Esophagus squamous epithelium (tissue), 5 donors: ENCODE measurements at regions not wholly inside any gene's neighbourhood (a gene's known extent, or its start where the extent isn't known, plus 50 kb on each side); places are given as distances from the start of the nearest gene placed in this dataset.

Experiments
- DNase-seq: peaks from one replicate; lab custom pipeline; 2025; lab: John Stamatoyannopoulos, UW
- H3K27ac ChIP-seq, 4 donors: fragments of 200-600 bp; sonication (generic); one replicate each; pipeline ENCODE4 v1.5.1; 2016 to 2019; ENCODE audit warnings: mild to moderate bottlenecking in 1 of 4
- H3K27me3 ChIP-seq, 4 donors: fragments of 200-600 bp; sonication (generic); 1 replicate in 3 of 4; 2 replicates in 1 of 4; pipeline versions ENCODE4 v1.5.1 to v1.6.0; 2017 to 2021; ENCODE audit warnings: antibody characterized with exemption in 1 of 4
- H3K36me3 ChIP-seq, 3 donors: fragments of 200-600 bp; sonication (generic); one replicate each; pipeline ENCODE4 v1.5.1; 2016 to 2019
- H3K4me1 ChIP-seq, 3 donors: fragments of 200-600 bp; sonication (generic); one replicate each; pipeline ENCODE4 v1.5.1; 2017 to 2019
- H3K4me3 ChIP-seq, 4 donors: fragments of 200-600 bp; sonication (generic); 1 replicate in 3 of 4; 2 replicates in 1 of 4; pipeline ENCODE4 v1.5.1; 2016 to 2019; ENCODE audit warnings: mild to moderate bottlenecking in 2 of 4, moderate library complexity in 1 of 4
- H3K9me3 ChIP-seq, 3 donors: fragments of 200-600 bp; sonication (generic); one replicate each; pipeline ENCODE4 v1.5.1; 2016 to 2019
- POLR2A ChIP-seq, 4 donors: fragments of 450-650 bp; IDR thresholded peaks; one replicate each; pipeline ENCODE4 v1.6.1; 2017; ENCODE audit warnings: antibody characterized with exemption in 4 of 4, mild to moderate bottlenecking in 4 of 4, moderate library complexity in 3 of 4
- WGBS, 2 donors: methylation state at CpG; one replicate each; pipeline ENCODE4 v1.1.5; 2018; 5-methylcytosine and 5-hydroxymethylcytosine counted together
- intact Hi-C: fragments of 100-400 bp; cut with DNase I; formaldehyde crosslinking; loops from one replicate; pipeline ENCODE4 v1.15.0; 2022
- TF ChIP-seq, protein P1 (sequence below), 6 experiments: fragments of 450-650 bp in 4 of 6; fragments of 200-600 bp in 2 of 6; sonication (generic) in 2 of 6; IDR thresholded peaks; one replicate each; pipeline ENCODE4 v1.5.1; 2016 to 2019; ENCODE audit warnings: antibody characterized with exemption in 6 of 6, mild to moderate bottlenecking in 4 of 6, moderate library complexity in 4 of 6
- donor health status: DM: yes; HTN: yes; CAD: no.

DNA sequence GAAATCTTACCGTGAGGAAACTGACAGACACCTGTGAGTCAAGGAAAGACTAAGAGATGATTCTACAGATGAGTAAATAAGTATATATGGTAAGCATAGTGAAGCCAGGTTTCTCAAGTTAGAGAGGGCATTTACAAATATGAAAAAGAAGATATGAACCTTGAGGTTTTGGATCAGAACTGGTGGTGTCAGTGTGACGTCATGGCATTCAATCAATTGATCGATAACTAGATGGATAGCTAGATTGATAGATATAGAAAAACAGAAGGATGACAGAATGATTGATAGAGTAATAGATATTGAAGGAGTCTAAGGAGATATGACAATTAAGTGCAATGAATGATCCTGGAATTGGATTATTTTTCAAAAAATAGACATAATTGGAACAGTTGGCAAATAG is 350.2 kb upstream of the MC4R start:
- TF ChIP-seq, protein P1, sequence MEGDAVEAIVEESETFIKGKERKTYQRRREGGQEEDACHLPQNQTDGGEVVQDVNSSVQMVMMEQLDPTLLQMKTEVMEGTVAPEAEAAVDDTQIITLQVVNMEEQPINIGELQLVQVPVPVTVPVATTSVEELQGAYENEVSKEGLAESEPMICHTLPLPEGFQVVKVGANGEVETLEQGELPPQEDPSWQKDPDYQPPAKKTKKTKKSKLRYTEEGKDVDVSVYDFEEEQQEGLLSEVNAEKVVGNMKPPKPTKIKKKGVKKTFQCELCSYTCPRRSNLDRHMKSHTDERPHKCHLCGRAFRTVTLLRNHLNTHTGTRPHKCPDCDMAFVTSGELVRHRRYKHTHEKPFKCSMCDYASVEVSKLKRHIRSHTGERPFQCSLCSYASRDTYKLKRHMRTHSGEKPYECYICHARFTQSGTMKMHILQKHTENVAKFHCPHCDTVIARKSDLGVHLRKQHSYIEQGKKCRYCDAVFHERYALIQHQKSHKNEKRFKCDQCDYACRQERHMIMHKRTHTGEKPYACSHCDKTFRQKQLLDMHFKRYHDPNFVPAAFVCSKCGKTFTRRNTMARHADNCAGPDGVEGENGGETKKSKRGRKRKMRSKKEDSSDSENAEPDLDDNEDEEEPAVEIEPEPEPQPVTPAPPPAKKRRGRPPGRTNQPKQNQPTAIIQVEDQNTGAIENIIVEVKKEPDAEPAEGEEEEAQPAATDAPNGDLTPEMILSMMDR (IDR thresholded peaks at IDR 0.05), result no peak
- TF ChIP-seq POLR2A (IDR thresholded peaks at IDR 0.05), result no peak
- 80 to 82% methylated on average over 3 of the region's 3 CpGs for WGBS, 2 donors
- no peak for DNase-seq
- Histone ChIP-seq H3K36me3 (no peaks in the 10 kb centered on the region), H3K4me1 (no peaks in the 10 kb centered on the region), H3K4me3 (no peak overlapping the region), H3K9me3 (no peaks in the 10 kb centered on the region), H3K27me3 (no peaks in the 10 kb centered on the region), H3K27ac (no peak overlapping the region)
- intact Hi-C loops, result no loop called here

DNA sequence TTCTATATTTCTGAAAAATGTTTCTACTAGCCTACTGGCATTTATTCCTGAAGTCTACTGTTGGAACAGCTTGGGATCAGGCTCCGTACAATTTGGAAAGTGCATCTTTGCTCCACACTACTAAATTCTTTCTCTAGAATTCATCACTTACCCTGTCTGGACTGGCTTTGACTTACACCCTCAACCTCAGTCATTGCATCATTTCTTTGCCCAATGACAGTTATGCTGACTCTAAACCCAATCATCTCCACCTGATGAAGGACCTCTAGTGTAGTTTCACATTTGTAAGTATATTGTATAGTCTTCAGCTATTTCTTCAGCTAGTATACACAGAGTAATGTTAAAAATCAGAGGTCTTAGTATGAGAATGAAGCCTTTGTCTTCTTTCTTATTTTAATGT is 359.6 kb upstream of the MC4R start:
- 82 to 85% methylated on average over 1 of the region's 1 CpG for WGBS, 2 donors
- TF ChIP-seq, protein P1 (IDR thresholded peaks at IDR 0.05), result no peak
- no peak for TF ChIP-seq POLR2A (IDR thresholded peaks at IDR 0.05)
- Histone ChIP-seq H3K4me1 (no peaks in the 10 kb centered on the region), H3K27me3 (no peaks in the 10 kb centered on the region), H3K4me3 (no peak overlapping the region), H3K36me3 (no peaks in the 10 kb centered on the region), H3K9me3 (no peaks in the 10 kb centered on the region), H3K27ac (no peak overlapping the region)
- DNase-seq, result no peak
- intact Hi-C loops, result no loop called here

DNA sequence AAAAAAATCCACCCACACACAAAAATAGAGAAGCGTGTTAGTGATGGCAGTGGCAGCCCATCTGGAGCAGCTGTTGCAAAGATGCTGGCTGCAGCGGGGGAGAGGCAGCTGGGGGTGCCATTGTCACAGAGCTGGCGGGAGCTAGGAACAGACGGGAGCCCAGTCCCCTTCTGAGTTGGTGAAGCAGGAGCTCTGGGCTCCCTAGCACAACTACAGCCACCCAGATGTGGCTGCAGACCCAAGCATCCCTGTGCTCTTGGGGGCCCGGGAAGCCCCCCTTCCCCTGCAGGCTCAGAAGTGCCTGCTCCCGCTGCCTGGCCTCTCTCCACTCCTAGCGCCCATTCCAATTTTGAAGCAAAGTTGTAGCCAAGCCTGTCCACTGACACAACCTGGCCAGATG is 366.6 kb upstream of the MC4R start:
- no peaks in the 10 kb centered on the region for H3K36me3 ChIP-seq
- intact Hi-C loops, result no loop called here
- no peak for DNase-seq

DNA sequence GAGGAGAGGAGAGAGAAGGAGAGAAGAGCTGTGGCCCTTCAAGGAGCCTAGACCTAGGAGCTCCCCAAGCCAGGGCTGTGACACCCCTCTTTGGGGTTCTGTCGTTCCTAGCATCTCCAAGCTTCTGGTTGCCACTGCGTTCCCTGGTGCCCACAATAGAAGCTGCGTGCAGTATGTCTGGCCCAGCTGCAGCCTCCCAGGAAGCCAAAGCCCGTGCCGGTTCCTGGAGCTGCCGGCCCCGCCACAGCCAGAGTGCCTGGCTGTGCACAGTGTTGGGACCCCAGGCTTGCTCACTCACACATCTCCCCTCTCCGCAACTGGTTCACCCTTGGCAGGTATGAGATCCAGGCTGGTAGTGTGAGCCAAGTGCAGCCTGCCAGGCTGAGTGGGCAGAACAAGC is 367.7 kb upstream of the MC4R start:
- Histone ChIP-seq H3K4me1 (no peaks in the 10 kb centered on the region), H3K27me3 (no peaks in the 10 kb centered on the region), H3K27ac (no peak overlapping the region), H3K4me3 (no peak overlapping the region), H3K36me3 (no peaks in the 10 kb centered on the region), H3K9me3 (no peaks in the 10 kb centered on the region)
- intact Hi-C loops, result no loop called here
- DNase-seq, result no peak
- no peak for TF ChIP-seq POLR2A (IDR thresholded peaks at IDR 0.05)
- TF ChIP-seq, protein P1 (IDR thresholded peaks at IDR 0.05), result no peak
- 82% methylated on average over 4 of the region's 8 CpGs; no CpG with 5 or more reads in 1 of the 2 donors for WGBS, 2 donors

More for the DNA sequence above, 366.6 kb upstream of the MC4R start:
- TF ChIP-seq, protein P1 (IDR thresholded peaks at IDR 0.05), result no peak
- no peak for TF ChIP-seq POLR2A (IDR thresholded peaks at IDR 0.05)
- Histone ChIP-seq H3K4me1 (no peaks in the 10 kb centered on the region), H3K27me3 (no peaks in the 10 kb centered on the region), H3K9me3 (no peaks in the 10 kb centered on the region), H3K4me3 (no peak overlapping the region), H3K27ac (no peak overlapping the region)
- 72 to 84% methylated on average over 4 to 7 of the region's 7 CpGs for WGBS, 2 donors

DNA sequence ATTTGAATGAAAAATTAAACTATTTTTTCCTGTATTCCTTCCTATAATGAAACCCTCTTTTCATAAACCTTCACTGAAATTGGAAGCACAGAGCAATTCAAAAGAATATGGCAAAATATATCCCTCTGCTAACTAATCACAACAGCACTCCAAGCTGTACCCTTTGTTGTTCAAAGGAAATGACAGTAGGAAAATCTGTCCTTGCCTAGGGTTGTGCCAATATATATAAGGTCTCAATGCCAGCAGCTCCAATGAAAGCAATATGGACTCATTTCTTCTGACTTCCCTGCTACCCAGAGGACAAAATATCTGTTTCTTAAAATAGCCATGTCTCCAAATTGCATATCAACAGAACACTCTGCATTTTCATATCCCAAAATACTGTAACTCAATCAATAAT is 373.9 kb upstream of the MC4R start:
- no peak overlapping the region for H3K27ac ChIP-seq
- H3K36me3 ChIP-seq, result no peaks in the 10 kb centered on the region
- DNase-seq, result no peak
- intact Hi-C loops, result no loop called here
- H3K4me1 ChIP-seq, result no peaks in the 10 kb centered on the region
- H3K4me3 ChIP-seq, result no peak overlapping the region
- no peaks in the 10 kb centered on the region for H3K9me3 ChIP-seq
- TF ChIP-seq, protein P1 (IDR thresholded peaks at IDR 0.05), result no peak
- no peak for TF ChIP-seq POLR2A (IDR thresholded peaks at IDR 0.05)
- H3K27me3 ChIP-seq, result no peaks in the 10 kb centered on the region
